Upper lobe of right lung (tissue), 1 donor: ENCODE measurements at regions not wholly inside any gene's neighbourhood (a gene's known extent, or its start where the extent isn't known, plus 50 kb on each side); places are given as distances from the start of the nearest gene placed in this dataset.

Experiments used
- ATAC-seq: fragments of 200-7000 bp; cut with Tn5 transposase; one replicate; pipeline ENCODE4 v1.9.1; 2020; ENCODE audit warnings: mild to moderate bottlenecking, moderate library complexity
- DNase-seq: peaks from one replicate; pipeline ENCODE4 v3.0.0-alpha.2; 2020
- H3K27ac ChIP-seq: fragments of 200-600 bp; one replicate; pipeline ENCODE4 v1.8.0; 2022
- H3K27me3 ChIP-seq: fragments of 200-600 bp; one replicate; pipeline ENCODE4 v1.8.0; 2022; ENCODE audit warnings: mild to moderate bottlenecking
- H3K36me3 ChIP-seq: fragments of 200-600 bp; one replicate; pipeline ENCODE4 v1.8.0; 2022
- H3K4me1 ChIP-seq: fragments of 200-600 bp; one replicate; pipeline ENCODE4 v1.8.0; 2022
- H3K4me3 ChIP-seq: fragments of 200-600 bp; one replicate; pipeline ENCODE4 v1.8.0; 2022; ENCODE audit warnings: mild to moderate bottlenecking
- H3K9me3 ChIP-seq: fragments of 200-600 bp; one replicate; pipeline ENCODE4 v1.8.0; 2022
- CTCF ChIP-seq: fragments of 200-600 bp; IDR thresholded peaks from one replicate; pipeline ENCODE4 v1.8.0; 2022; ENCODE audit warnings: antibody characterized with exemption
- intact Hi-C: fragments of 100-400 bp; cut with DNase I; formaldehyde crosslinking; loops from one replicate; pipeline ENCODE4 v1.11.0; 2022
- donor health status: DM: no; HTN: yes; CAD: no; lungs with severe emphysema.

DNA sequence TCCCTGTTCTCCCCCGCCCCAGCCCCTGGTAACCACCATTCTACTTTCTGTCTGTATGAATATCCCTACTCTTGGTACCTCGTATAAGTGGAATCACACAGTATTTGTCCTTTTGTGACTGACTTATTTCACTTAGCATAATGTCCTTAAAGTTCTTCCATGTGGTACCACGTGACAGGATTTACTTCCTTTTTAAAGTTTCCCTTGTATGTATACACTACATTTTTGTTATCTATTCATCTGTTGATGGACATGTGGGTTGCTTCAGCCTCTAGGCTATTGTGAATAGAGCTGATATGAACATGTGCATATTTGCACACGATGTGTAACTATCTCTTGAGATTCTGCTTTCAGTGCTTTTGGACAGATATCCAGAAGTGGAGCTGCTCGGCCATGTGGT is 59.6 kb upstream of the GJB6 start:
- H3K36me3 ChIP-seq: no peaks in the 10 kb centered on the region
- H3K27ac ChIP-seq: no peak overlapping the region
- TF ChIP-seq CTCF: no peak
- H3K27me3 ChIP-seq: no peaks in the 10 kb centered on the region
- H3K4me1 ChIP-seq: no peaks in the 10 kb centered on the region
- peaks cover under 1% of the 10 kb centered on the region for H3K9me3 ChIP-seq
- ATAC-seq (no peak), DNase-seq (no peak)
- H3K4me3 ChIP-seq: no peak overlapping the region
- intact Hi-C loops: no loop called here

DNA sequence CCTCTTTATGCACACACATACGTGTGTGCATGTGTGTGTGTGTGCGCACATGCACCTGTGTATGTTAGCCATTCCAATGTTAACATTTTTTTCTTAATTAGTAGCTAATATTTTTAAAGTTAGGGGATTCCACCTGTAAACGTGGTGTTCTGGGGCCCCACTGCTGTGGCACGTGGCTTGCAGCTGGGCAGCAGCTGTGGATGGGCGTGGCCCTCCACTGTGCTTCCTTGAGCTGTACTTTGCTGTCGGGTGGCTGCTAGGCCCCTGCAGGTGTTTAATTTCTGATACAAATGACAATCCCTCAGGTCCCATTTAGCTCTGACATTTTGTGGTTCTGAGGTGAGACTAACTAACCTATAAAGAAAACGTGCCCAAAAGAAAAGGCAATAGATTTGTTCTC is 58.9 kb upstream of the GJB6 start:
- no peak overlapping the region for H3K4me3 ChIP-seq
- intact Hi-C loops: no loop called here
- ATAC-seq (no peak), DNase-seq (no peak)
- H3K4me1 ChIP-seq: no peaks in the 10 kb centered on the region
- no peak for TF ChIP-seq CTCF
- H3K9me3 ChIP-seq: peaks cover 7% of the 10 kb centered on the region
- H3K27me3 ChIP-seq: no peaks in the 10 kb centered on the region
- H3K36me3 ChIP-seq: no peaks in the 10 kb centered on the region
- H3K27ac ChIP-seq: no peak overlapping the region

GRCh38 chr13:20288561-20288960 is 56.4 kb upstream of the GJB6 start:
- Histone ChIP-seq H3K9me3 (peaks cover 16% of the 10 kb centered on the region), H3K27me3 (no peaks in the 10 kb centered on the region), H3K27ac (no peak overlapping the region), H3K4me3 (no peak overlapping the region), H3K4me1 (no peaks in the 10 kb centered on the region), H3K36me3 (no peaks in the 10 kb centered on the region)
- intact Hi-C loops: no loop called here
- no peak for DNase-seq
- no peak for TF ChIP-seq CTCF
- no peak for ATAC-seq

DNA sequence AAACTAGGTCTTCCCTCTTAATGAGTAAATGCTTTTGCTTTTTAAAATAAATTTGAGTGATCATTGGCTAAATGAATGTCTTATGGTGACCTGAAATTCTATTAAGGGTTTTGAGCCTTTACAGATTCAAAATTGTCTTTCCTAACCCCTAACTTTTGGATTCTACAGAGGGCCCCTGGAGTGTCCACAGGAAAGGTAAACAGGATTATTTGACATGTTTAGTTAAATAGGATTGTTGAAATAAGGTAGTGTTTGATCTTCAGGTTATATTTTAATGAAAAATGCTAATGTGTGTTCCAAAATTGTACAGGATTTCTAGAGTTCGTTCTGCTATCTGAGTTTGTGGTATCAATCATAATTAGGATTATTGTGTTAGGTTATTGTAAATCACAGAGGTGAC is 55.9 kb upstream of the GJB6 start:
- no peak overlapping the region for H3K4me3 ChIP-seq
- H3K27ac ChIP-seq: no peak overlapping the region
- H3K27me3 ChIP-seq: no peaks in the 10 kb centered on the region
- H3K9me3 ChIP-seq: peaks cover 22% of the 10 kb centered on the region
- ATAC-seq (no peak), DNase-seq (no peak)
- H3K36me3 ChIP-seq: no peaks in the 10 kb centered on the region
- H3K4me1 ChIP-seq: no peaks in the 10 kb centered on the region
- no peak for TF ChIP-seq CTCF
- intact Hi-C loops: no loop called here

DNA sequence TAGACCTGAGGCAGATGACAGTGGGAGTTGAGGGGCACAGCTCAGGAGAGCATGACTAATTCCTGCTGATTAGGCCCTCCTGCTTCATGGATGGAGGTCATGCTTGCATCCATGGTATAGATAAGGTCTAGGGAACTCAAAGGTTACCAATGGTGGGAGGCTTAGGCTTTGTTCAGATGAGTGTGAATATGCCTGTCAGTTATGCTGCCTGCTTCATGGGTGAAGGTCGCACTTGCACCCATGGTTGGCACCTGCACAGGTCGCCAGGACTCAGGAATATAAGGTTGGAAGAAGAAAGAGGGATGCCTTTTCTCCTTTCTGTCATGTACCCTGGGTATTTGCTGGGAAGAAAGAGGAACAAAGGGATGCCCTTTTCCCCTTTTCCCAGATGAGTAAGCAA is 53.4 kb upstream of the GJB6 start:
- no peak for ATAC-seq
- no peaks in the 10 kb centered on the region for H3K4me1 ChIP-seq
- peaks cover 26% of the 10 kb centered on the region for H3K9me3 ChIP-seq

More for the DNA sequence above, 53.4 kb upstream of the GJB6 start:
- no peaks in the 10 kb centered on the region for H3K27me3 ChIP-seq
- intact Hi-C loops: no loop called here
- no peak overlapping the region for H3K27ac ChIP-seq
- no peak overlapping the region for H3K4me3 ChIP-seq
- H3K36me3 ChIP-seq: no peaks in the 10 kb centered on the region
- no peak for TF ChIP-seq CTCF
- DNase-seq: no peak
